HK-2 (cell line): ENCODE measurements at regions not wholly inside any gene's neighbourhood (a gene's known extent, or its start where the extent isn't known, plus 50 kb on each side); places are given as distances from the start of the nearest gene placed in this dataset.

Experiments
- DNase-seq: peaks from one replicate; pipeline ENCODE4 v3.0.0-alpha.2; 2018; ENCODE audit not compliant: unreplicated experiment

- no peak for DNase-seq
Measured at GRCh38 chr4:11183356-11183740, 245.3 kb downstream of the HS3ST1 start.

- DNase-seq: no peak
Measured at GRCh38 chr4:11182586-11183355, 245.9 kb downstream of the HS3ST1 start.

GRCh38 chr4:11182031-11182430, 246.7 kb downstream of the HS3ST1 start:
- no peak for DNase-seq

GRCh38 chr4:11179796-11180195, 248.9 kb downstream of the HS3ST1 start:
- no peak for DNase-seq

- DNase-seq: no peak
Measured at GRCh38 chr4:11178433-11178832, 250.3 kb downstream of the HS3ST1 start.

GRCh38 chr4:11175374-11175773, 253.3 kb downstream of the HS3ST1 start:
- no peak for DNase-seq

- DNase-seq: no peak
Measured at GRCh38 chr4:11166606-11167005, 262.1 kb downstream of the HS3ST1 start.

GRCh38 chr4:11166034-11166433, 262.7 kb downstream of the HS3ST1 start:
- DNase-seq: no peak

- no peak for DNase-seq
Measured at GRCh38 chr4:11165052-11165451, 263.6 kb downstream of the HS3ST1 start.

- no peak for DNase-seq
Measured at GRCh38 chr4:11160288-11160687, 268.4 kb downstream of the HS3ST1 start.

- no peak for DNase-seq
Measured at GRCh38 chr4:11158971-11159370, 269.7 kb downstream of the HS3ST1 start.

GRCh38 chr4:11155208-11155867, 273.4 kb downstream of the HS3ST1 start:
- DNase-seq: no peak

GRCh38 chr4:11153171-11153750, 275.4 kb downstream of the HS3ST1 start:
- DNase-seq: no peak

GRCh38 chr4:11152684-11153083, 276.0 kb downstream of the HS3ST1 start:
- DNase-seq: no peak

GRCh38 chr4:11151500-11151899, 277.2 kb downstream of the HS3ST1 start:
- no peak for DNase-seq

- no peak for DNase-seq
Measured at GRCh38 chr4:11149612-11150259, 279.0 kb downstream of the HS3ST1 start.

GRCh38 chr4:11139871-11140270, 288.8 kb downstream of the HS3ST1 start:
- no peak for DNase-seq

- no peak for DNase-seq
Measured at GRCh38 chr4:11138964-11139363, 289.7 kb downstream of the HS3ST1 start.

GRCh38 chr4:11134705-11135104, 294.0 kb downstream of the HS3ST1 start:
- no peak for DNase-seq

- DNase-seq: no peak
Measured at GRCh38 chr4:11133868-11134267, 294.8 kb downstream of the HS3ST1 start.

GRCh38 chr4:11132478-11132877, 296.2 kb downstream of the HS3ST1 start:
- DNase-seq: no peak

GRCh38 chr4:11131491-11131890, 297.2 kb downstream of the HS3ST1 start:
- no peak for DNase-seq
